ENCODE measurements at regions not wholly inside any gene's neighbourhood (a gene's known extent, or its start where the extent isn't known, plus 50 kb on each side); places are given as distances from the start of the nearest gene placed in this dataset.

GRCh38 chr4:56739066-56739777, 58.1 kb upstream of the HOPX start:
- CTCF ChIA-PET: no interaction called here
- POLR2A ChIA-PET (ENCODE audit: low non-redundant PET): no interaction called here
- TF ChIP-seq CTCF (conservative IDR thresholded peaks at IDR 0.05; ENCODE audit: low read depth): no peak

DNA sequence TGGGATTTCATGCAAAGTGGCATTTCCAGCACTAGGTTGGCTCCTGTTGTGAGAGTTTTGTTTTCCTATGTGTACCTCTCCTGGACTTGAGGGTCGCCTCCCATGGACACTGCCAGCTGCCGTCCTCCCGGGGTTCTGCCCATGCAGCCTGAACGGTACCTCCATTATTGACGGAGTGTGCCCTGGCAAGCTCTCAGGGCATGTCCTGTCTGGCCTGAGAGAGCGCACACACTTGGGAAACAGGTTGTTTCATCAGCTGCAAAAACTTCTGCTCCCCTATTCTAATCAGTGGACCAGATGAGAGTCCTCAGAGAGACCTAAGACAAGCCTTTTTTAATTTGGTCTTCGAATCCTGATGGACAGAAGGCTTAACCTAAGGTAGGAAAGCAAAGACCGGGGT, 56.6 kb upstream of the HOPX start:
- ChIA-PET CTCF (interaction anchor here (0.6 to 0.7 kb wide), 2 partner anchors 100 to 117 kb away, joined by 3 to 4 read pairs; no protein-coding TSS in a partner anchor), POLR2A (ENCODE audit: low non-redundant PET) (no interaction called here)
- TF ChIP-seq CTCF (conservative IDR thresholded peaks at IDR 0.05; ENCODE audit: low read depth): no peak
- H3K27ac ChIP-seq: peak overlapping the region; percentile 68
- DNase-seq (ENCODE audit: low spot score): peak; percentile 30

More at GRCh38 chr4:56739066-56739777, 58.1 kb upstream of the HOPX start:
- no peak overlapping the region for H3K27ac ChIP-seq
- no peak for DNase-seq (ENCODE audit: low spot score)

- CTCF ChIA-PET: no interaction called here
- no peak for DNase-seq (ENCODE audit: low spot score)
- POLR2A ChIA-PET (ENCODE audit: low non-redundant PET): no interaction called here
- H3K27ac ChIP-seq: no peak overlapping the region
- TF ChIP-seq CTCF (conservative IDR thresholded peaks at IDR 0.05; ENCODE audit: low read depth): no peak
Measured at GRCh38 chr4:56733352-56733751, 52.3 kb upstream of the HOPX start.

DNA sequence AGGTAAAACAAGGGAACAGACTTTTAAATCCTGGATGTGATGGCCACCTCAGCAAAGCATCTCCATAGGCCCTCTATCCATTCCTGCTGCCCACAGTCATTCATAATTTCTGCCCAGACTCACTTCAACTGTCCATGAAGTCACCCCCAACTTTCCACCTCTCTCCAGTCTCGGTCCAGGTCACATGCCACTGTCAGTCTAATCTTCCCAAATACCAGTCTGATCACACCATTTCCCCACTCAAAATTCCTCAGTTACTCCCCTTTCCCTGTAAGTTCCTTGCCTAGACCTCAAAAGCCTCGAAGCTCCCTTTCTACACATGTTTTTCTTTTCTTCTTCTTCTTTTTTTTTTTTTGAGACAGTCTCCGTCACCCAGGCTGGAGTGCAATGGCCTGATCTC, 51.2 kb upstream of the HOPX start:
- DNase-seq (ENCODE audit: low spot score): no peak
- H3K27ac ChIP-seq: peak overlapping the region; percentile 32
- ChIA-PET CTCF (no interaction called here), POLR2A (ENCODE audit: low non-redundant PET) (no interaction called here)
- TF ChIP-seq CTCF (conservative IDR thresholded peaks at IDR 0.05; ENCODE audit: low read depth): no peak

DNA sequence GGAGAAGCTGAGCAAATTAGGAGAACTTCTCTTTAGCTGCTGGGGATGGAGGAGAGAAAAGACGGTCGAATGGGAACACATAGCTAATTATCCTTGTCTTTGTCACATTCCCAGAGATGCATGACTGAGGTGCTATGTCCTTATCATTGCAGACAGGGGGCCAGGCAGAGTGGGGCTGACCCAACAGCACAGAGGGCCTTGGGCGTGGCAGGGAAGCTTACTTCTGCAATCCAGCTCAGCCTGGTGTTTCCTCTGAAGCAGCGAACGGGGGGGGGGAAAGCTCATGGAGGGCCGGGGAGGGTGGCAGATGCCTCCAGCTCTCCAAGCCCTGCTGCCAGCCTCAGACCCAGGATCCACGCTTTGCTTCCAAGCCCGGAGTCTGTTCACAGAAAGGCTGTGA, 50.8 kb upstream of the HOPX start:
- peak overlapping the region; percentile 32 for H3K27ac ChIP-seq
- no peak for TF ChIP-seq CTCF (conservative IDR thresholded peaks at IDR 0.05; ENCODE audit: low read depth)
- ChIA-PET CTCF (interaction anchor here (0.8 to 1.1 kb wide), 2 partner anchors 20 to 43 kb away, joined by 3 read pairs; no protein-coding TSS in a partner anchor), POLR2A (ENCODE audit: low non-redundant PET) (interaction anchor here (0.6 kb wide), 1 partner anchor 23 kb away, joined by 7 read pairs; no protein-coding TSS in a partner anchor)
- no peak for DNase-seq (ENCODE audit: low spot score)
